Neural cell (in vitro differentiated cells): ENCODE measurements at regions not wholly inside any gene's neighbourhood (a gene's known extent, or its start where the extent isn't known, plus 50 kb on each side); places are given as distances from the start of the nearest gene placed in this dataset.

ENCODE experiments used
- CTCF ChIP-seq: fragments of 450-650 bp; IDR thresholded peaks from 2 replicates; pipeline ENCODE4 v1.5.1; 2014; ENCODE audit warnings: antibody characterized with exemption, mild to moderate bottlenecking, moderate library complexity; ENCODE audit not compliant: poor library complexity, severe bottlenecking
- EP300 ChIP-seq: fragments of 450-650 bp; conservative IDR thresholded peaks from 2 replicates; pipeline ENCODE4 v1.6.1; 2014; ENCODE audit warnings: antibody characterized with exemption, mild to moderate bottlenecking, moderate library complexity; ENCODE audit not compliant: poor library complexity, severe bottlenecking
- EZH2 ChIP-seq: fragments of 200-600, 300-800 bp; shearing (Covaris generic), sonication (generic); IDR thresholded peaks from 2 replicates; pipeline ENCODE4 v1.6.1; 2014; ENCODE audit warnings: antibody characterized with exemption, low read length, borderline replicate concordance, mild to moderate bottlenecking; ENCODE audit not compliant: insufficient read depth, poor library complexity, severe bottlenecking
- MXI1 ChIP-seq: fragments of 450-650 bp; conservative IDR thresholded peaks from 2 replicates; pipeline ENCODE4 v1.6.1; 2014; ENCODE audit warnings: antibody characterized with exemption, mild to moderate bottlenecking; ENCODE audit not compliant: poor library complexity, severe bottlenecking
- POLR2AphosphoS5 ChIP-seq: IDR thresholded peaks from 2 replicates; pipeline ENCODE4 v1.6.1; 2012
- RAD21 ChIP-seq: fragments of 450-650 bp; conservative IDR thresholded peaks from 2 replicates; pipeline ENCODE4 v1.6.1; 2014; ENCODE audit warnings: antibody characterized with exemption, mild to moderate bottlenecking, moderate library complexity
- TAF1 ChIP-seq: IDR thresholded peaks from 2 replicates; pipeline ENCODE4 v1.6.1; 2012; ENCODE audit warnings: low read depth

GRCh38 chr10:78950656-78951587 lies 117.8 kb upstream of the ZMIZ1 start:
- TF ChIP-seq RAD21: no peak
- TF ChIP-seq CTCF: no peak
- TF ChIP-seq MXI1: no peak
- no peak for TF ChIP-seq POLR2AphosphoS5
- no peak for TF ChIP-seq EP300
- no peak for TF ChIP-seq TAF1
- no peak for TF ChIP-seq EZH2
